ENCODE measurements at regions not wholly inside any gene's neighbourhood (a gene's known extent, or its start where the extent isn't known, plus 50 kb on each side); places are given as distances from the start of the nearest gene placed in this dataset.

DNA sequence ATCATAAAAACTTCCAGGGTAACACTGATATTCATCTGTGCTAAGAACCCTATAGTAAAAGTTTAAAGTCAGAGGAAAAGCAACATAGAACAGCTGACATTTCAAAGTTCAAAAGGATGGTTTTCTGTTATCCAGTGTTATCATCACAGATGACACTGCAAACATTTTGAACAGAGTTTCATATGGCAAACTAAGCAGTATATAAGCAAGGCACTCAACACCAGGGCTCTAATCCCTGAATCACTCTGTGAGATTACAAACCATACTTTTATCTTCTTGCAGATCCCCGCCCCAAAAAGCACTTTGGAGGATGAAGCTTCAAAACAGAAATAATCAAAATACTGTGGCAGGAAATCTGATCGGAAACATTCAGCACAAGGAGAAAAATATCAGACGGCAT lies 508.2 kb upstream of the KIF2B start:
- FAIRE-seq (no peak), ATAC-seq (no peak), DNase-seq (no peak)
- TF ChIP-seq, protein P1, sequence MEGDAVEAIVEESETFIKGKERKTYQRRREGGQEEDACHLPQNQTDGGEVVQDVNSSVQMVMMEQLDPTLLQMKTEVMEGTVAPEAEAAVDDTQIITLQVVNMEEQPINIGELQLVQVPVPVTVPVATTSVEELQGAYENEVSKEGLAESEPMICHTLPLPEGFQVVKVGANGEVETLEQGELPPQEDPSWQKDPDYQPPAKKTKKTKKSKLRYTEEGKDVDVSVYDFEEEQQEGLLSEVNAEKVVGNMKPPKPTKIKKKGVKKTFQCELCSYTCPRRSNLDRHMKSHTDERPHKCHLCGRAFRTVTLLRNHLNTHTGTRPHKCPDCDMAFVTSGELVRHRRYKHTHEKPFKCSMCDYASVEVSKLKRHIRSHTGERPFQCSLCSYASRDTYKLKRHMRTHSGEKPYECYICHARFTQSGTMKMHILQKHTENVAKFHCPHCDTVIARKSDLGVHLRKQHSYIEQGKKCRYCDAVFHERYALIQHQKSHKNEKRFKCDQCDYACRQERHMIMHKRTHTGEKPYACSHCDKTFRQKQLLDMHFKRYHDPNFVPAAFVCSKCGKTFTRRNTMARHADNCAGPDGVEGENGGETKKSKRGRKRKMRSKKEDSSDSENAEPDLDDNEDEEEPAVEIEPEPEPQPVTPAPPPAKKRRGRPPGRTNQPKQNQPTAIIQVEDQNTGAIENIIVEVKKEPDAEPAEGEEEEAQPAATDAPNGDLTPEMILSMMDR (IDR thresholded peaks at IDR 0.05) = no peak
- H3K4me3 ChIP-seq = no peak overlapping the region
- intact Hi-C loops (cut with DNase I) = no loop called here
- H3K4me1 ChIP-seq = no peaks in the 10 kb centered on the region
- no peak overlapping the region for H3K27ac ChIP-seq
- 70 to 84% methylated on average over 3 of the region's 3 CpGs for WGBS, 2 donors
- no peaks in the 10 kb centered on the region for H3K36me3 ChIP-seq
- no peaks in the 10 kb centered on the region for H3K27me3 ChIP-seq
- no peaks in the 10 kb centered on the region for H3K9me3 ChIP-seq

DNA sequence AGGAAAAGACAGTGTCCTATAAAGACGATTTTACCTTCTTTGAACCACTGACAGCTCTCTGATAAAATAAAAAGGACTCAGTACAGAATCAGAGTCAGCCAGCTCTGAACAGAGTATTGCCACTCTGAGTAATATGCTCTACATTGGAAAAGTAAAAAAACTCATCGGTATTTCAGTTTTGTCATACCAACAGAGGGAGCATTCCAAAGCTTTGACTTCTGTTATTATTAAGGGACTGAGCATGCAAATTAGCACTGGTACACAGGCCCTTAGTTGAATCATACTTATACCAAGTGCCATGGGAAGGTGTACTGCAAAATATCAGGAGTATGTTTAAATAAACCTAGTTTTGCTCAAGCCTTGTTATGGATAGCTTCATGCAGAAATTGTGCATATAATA lies 509.0 kb upstream of the KIF2B start:
- ATAC-seq (no peak), FAIRE-seq (no peak), DNase-seq (no peak)
- Histone ChIP-seq H3K9me3 (no peaks in the 10 kb centered on the region), H3K27ac (no peak overlapping the region), H3K27me3 (no peaks in the 10 kb centered on the region), H3K4me1 (no peaks in the 10 kb centered on the region), H3K4me3 (no peak overlapping the region), H3K36me3 (no peaks in the 10 kb centered on the region)
- intact Hi-C loops (cut with DNase I) = no loop called here
- 44 to 51% methylated on average over 2 of the region's 2 CpGs for WGBS, 2 donors
- TF ChIP-seq, protein P1 (IDR thresholded peaks at IDR 0.05) = no peak

DNA sequence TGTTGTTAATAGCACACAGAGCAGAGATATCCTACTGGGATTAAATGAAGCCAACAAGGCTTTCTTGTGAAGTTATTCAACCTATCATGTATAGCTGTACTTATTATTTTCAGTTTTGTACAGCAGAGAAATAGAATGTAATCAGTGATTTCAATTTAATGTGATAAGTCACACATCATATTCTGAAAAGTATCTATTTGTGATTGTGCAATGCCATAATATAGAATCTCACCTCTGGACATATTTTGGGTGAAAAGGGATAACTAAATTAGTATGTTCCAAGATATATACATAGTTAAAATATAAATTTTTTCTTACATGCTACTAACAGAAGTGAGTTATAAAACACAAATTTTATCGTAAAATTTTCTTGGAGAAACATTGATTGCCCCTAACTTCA lies 544.3 kb upstream of the KIF2B start:
- TF ChIP-seq, protein P1 (IDR thresholded peaks at IDR 0.05) = no peak
- FAIRE-seq = no peak
- Histone ChIP-seq H3K4me3 (no peak overlapping the region), H3K36me3 (no peaks in the 10 kb centered on the region), H3K9me3 (no peaks in the 10 kb centered on the region), H3K27me3 (peaks cover 0 to 7% (median 0%) of the 10 kb centered on the region in 4 donors), H3K27ac (no peak overlapping the region), H3K4me1 (no peaks in the 10 kb centered on the region)
- WGBS, 2 donors = 55 to 66% methylated on average over 1 of the region's 1 CpG
- intact Hi-C loops (cut with DNase I) = no loop called here
- DNase-seq = no peak
- no peak for ATAC-seq

DNA sequence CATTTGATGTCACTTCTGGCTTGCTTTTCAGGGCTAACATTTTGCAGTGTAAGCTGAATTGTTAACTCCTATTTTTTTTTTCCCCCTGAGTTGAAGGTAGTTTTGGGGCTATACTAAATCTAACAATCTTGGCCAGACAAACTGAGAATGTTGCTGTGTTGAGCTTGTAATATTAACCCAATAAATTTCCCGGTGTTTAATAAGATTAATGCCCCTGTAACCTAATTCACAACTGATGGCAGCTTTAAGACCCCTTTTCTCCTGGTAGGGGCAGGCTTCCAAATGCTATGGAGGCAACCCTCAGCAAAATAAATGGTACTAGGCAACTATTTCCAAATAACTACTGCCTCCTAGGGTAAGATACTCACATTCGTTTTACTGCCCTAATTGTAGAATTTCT lies 549.6 kb upstream of the KIF2B start:
- FAIRE-seq (no peak), ATAC-seq (no peak), DNase-seq (no peak)
- Histone ChIP-seq H3K27me3 (peaks cover 0 to 3% (median 0%) of the 10 kb centered on the region in 4 donors), H3K4me1 (no peaks in the 10 kb centered on the region), H3K4me3 (no peak overlapping the region), H3K36me3 (no peaks in the 10 kb centered on the region), H3K9me3 (no peaks in the 10 kb centered on the region), H3K27ac (no peak overlapping the region)
- TF ChIP-seq, protein P1 (IDR thresholded peaks at IDR 0.05) = no peak
- intact Hi-C loops (cut with DNase I) = no loop called here
- 50 to 55% methylated on average over 2 of the region's 2 CpGs for WGBS, 2 donors

DNA sequence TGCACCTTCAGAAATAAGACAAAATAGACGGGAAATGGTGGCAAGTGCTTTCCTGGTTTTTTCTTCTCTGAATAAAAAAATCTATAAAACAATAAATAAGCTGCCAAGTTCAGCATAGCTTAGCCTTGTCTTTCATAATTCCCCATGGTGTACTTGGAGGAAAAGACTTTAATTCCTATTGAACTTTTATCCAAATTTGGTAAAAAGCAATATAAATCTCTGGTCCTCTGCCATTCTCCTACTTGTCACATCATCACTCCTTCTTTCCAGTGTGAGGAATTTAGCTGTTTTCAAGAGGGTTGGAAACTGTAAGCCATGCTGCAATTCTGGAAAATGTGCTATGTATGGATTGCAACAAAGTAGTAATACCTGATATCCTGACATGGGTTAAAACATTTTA lies 551.8 kb upstream of the KIF2B start:
- Histone ChIP-seq H3K36me3 (no peaks in the 10 kb centered on the region), H3K4me3 (no peak overlapping the region), H3K4me1 (no peaks in the 10 kb centered on the region), H3K9me3 (no peaks in the 10 kb centered on the region), H3K27me3 (peaks cover 0 to under 1% (median 0%) of the 10 kb centered on the region in 4 donors), H3K27ac (no peak overlapping the region)
- WGBS, 2 donors = 31 to 45% methylated on average over 1 of the region's 1 CpG
- DNase-seq = no peak
- no peak for FAIRE-seq
- ATAC-seq = no peak
- intact Hi-C loops (cut with DNase I) = no loop called here
- TF ChIP-seq, protein P1 (IDR thresholded peaks at IDR 0.05) = no peak
